ENCODE measurements at regions not wholly inside any gene's neighbourhood (a gene's known extent, or its start where the extent isn't known, plus 50 kb on each side); places are given as distances from the start of the nearest gene placed in this dataset.
"Not testable (repeated sequence)": the region's sequence is repeated elsewhere in the genome, so short reads cannot be mapped to it uniquely, and the experiment has no call there.

- H3K27me3 Mint-ChIP-seq (ENCODE audit: insufficient read depth); H3K27me3 ChIP-seq (ENCODE audit: control insufficient read depth, insufficient read depth, low read length, poor library complexity, severe bottlenecking); H3K4me1 Mint-ChIP-seq; DNase-seq; H3K4me3 ChIP-seq (ENCODE audit: low read length); H3K9me3 Mint-ChIP-seq; H3K4me3 Mint-ChIP-seq; H3K27ac ChIP-seq (ENCODE audit: low read depth, low read length); H3K27ac Mint-ChIP-seq; H3K9me3 ChIP-seq (ENCODE audit: control insufficient read depth, low read length); H3K36me3 ChIP-seq (ENCODE audit: control insufficient read depth, insufficient read depth, low read length); H3K36me3 Mint-ChIP-seq (ENCODE audit: low read depth); H3K9ac ChIP-seq (ENCODE audit: extremely low read depth, low read length, poor library complexity, severe bottlenecking); H3K4me1 ChIP-seq (ENCODE audit: control insufficient read depth, insufficient read depth, low read length): not testable (repeated sequence)
- peak; percentile 16 for TF ChIP-seq CTCF (conservative IDR thresholded peaks at IDR 0.05)
- WGBS, 2 experiments (ENCODE audit: insufficient coverage in 1 of 2, insufficient read length in 1 of 2), result no CpG with 5 or more reads among the region's 1 CpG
Observed at GRCh38 chr4:188740791-188741190, 601.5 kb downstream of the TRIML1 start.

GRCh38 chr4:188754372-188755002 is 615.2 kb downstream of the TRIML1 start:
- H3K9me3 ChIP-seq (ENCODE audit: control insufficient read depth, low read length), result no peaks in the 10 kb centered on the region
- WGBS, 2 experiments (ENCODE audit: insufficient coverage in 1 of 2, insufficient read length in 1 of 2), result 89 to 95% methylated on average over 11 to 20 of the region's 22 CpGs
- no peak for DNase-seq
- H3K27ac ChIP-seq (ENCODE audit: low read depth, low read length), result no peak overlapping the region
- Mint-ChIP-seq H3K4me3 (no peak overlapping the region), H3K36me3 (ENCODE audit: low read depth) (no peaks in the 10 kb centered on the region), H3K27me3 (ENCODE audit: insufficient read depth) (no peaks in the 10 kb centered on the region), H3K4me1 (no peaks in the 10 kb centered on the region), H3K9me3 (peaks cover 25% of the 10 kb centered on the region), H3K27ac (no peak overlapping the region)
- H3K4me1 ChIP-seq (ENCODE audit: control insufficient read depth, insufficient read depth, low read length), result no peaks in the 10 kb centered on the region
- H3K4me3 ChIP-seq (ENCODE audit: low read length), result no peak overlapping the region
- TF ChIP-seq CTCF (conservative IDR thresholded peaks at IDR 0.05), result no peak
- no peaks in the 10 kb centered on the region for H3K36me3 ChIP-seq (ENCODE audit: control insufficient read depth, insufficient read depth, low read length)
- H3K9ac ChIP-seq (ENCODE audit: extremely low read depth, low read length, poor library complexity, severe bottlenecking), result no peak overlapping the region
- H3K27me3 ChIP-seq (ENCODE audit: control insufficient read depth, insufficient read depth, low read length, poor library complexity, severe bottlenecking), result no peaks in the 10 kb centered on the region

- H3K27me3 ChIP-seq (ENCODE audit: control insufficient read depth, insufficient read depth, low read length, poor library complexity, severe bottlenecking), result no peaks in the 10 kb centered on the region
- peaks cover 1% of the 10 kb centered on the region for H3K36me3 Mint-ChIP-seq (ENCODE audit: low read depth)
- no peaks in the 10 kb centered on the region for H3K4me1 ChIP-seq (ENCODE audit: control insufficient read depth, insufficient read depth, low read length)
- H3K36me3 ChIP-seq (ENCODE audit: control insufficient read depth, insufficient read depth, low read length), result no peaks in the 10 kb centered on the region
- no peaks in the 10 kb centered on the region for H3K4me1 Mint-ChIP-seq
- peaks cover 28% of the 10 kb centered on the region for H3K9me3 Mint-ChIP-seq
- no peak for DNase-seq
- H3K27ac Mint-ChIP-seq, result no peak overlapping the region
- no peak overlapping the region for H3K4me3 Mint-ChIP-seq
- TF ChIP-seq CTCF (conservative IDR thresholded peaks at IDR 0.05), result no peak
- H3K4me3 ChIP-seq (ENCODE audit: low read length), result no peak overlapping the region
- no peaks in the 10 kb centered on the region for H3K27me3 Mint-ChIP-seq (ENCODE audit: insufficient read depth)
- H3K9ac ChIP-seq (ENCODE audit: extremely low read depth, low read length, poor library complexity, severe bottlenecking), result no peak overlapping the region
- 84 to 87% methylated on average over 2 to 3 of the region's 3 CpGs for WGBS, 2 experiments (ENCODE audit: insufficient coverage in 1 of 2, insufficient read length in 1 of 2)
- no peak overlapping the region for H3K27ac ChIP-seq (ENCODE audit: low read depth, low read length)
- peaks cover 13% of the 10 kb centered on the region for H3K9me3 ChIP-seq (ENCODE audit: control insufficient read depth, low read length)
Observed at GRCh38 chr4:188767496-188767895, 628.3 kb downstream of the TRIML1 start.

All from endodermal cell (in vitro differentiated cells).